Naive thymus-derived CD8-positive, alpha-beta T cell (primary cell): ENCODE measurements at regions not wholly inside any gene's neighbourhood (a gene's known extent, or its start where the extent isn't known, plus 50 kb on each side); places are given as distances from the start of the nearest gene placed in this dataset.

ENCODE experiments used
- ATAC-seq, 2 donors: fragments of 150-1000 bp; cut with Tn5 transposase in 1 of 2; sonication (Bioruptor Pico), chemical (Tn5 transposase) in 1 of 2; 1 replicate in 1 of 2; 2 replicates in 1 of 2; pipeline ENCODE4 v1.10.0; 2021; ENCODE audit warnings: mild to moderate bottlenecking in 2 of 2, moderate library complexity in 2 of 2
- POLR2A ChIA-PET: fragments of 350-600 bp; sonication (Branson Sonifier 250); formaldehyde crosslinking; loops from one replicate; lab custom pipeline; 2021; ENCODE audit warnings: antibody characterized with exemption; lab: Charles Lee
- DNase-seq, 10 donors: peaks; one replicate each; pipeline versions ENCODE4 v3.0.0 to v3.0.0-alpha.2; 2020 to 2022
- H3K27ac Mint-ChIP-seq, 10 donors: one replicate each; pipeline ENCODE4 v1.8.0; 2020 to 2022; ENCODE audit warnings: mild to moderate bottlenecking in 10 of 10, mixed read lengths in 10 of 10, moderate library complexity in 4 of 10, inconsistent platforms in 1 of 10
- H3K27me3 Mint-ChIP-seq, 5 donors: one replicate each; pipeline ENCODE4 v1.8.0; 2021 to 2022; ENCODE audit warnings: mixed read lengths in 5 of 5
- H3K36me3 Mint-ChIP-seq, 3 donors: one replicate each; pipeline ENCODE4 v1.8.0; 2020 to 2022; ENCODE audit warnings: mixed read lengths in 3 of 3, mild to moderate bottlenecking in 2 of 3, inconsistent platforms in 1 of 3
- H3K4me1 Mint-ChIP-seq, 4 donors: one replicate each; pipeline ENCODE4 v1.8.0; 2021 to 2022; ENCODE audit warnings: mixed read lengths in 4 of 4
- H3K4me3 Mint-ChIP-seq, 10 donors: one replicate each; pipeline ENCODE4 v1.8.0; 2020 to 2022; ENCODE audit warnings: mild to moderate bottlenecking in 10 of 10, mixed read lengths in 10 of 10, moderate library complexity in 6 of 10, inconsistent platforms in 1 of 10
- H3K9me3 Mint-ChIP-seq, 9 donors: one replicate each; pipeline ENCODE4 v1.8.0; 2020 to 2022; ENCODE audit warnings: mixed read lengths in 9 of 9, mild to moderate bottlenecking in 3 of 9, inconsistent platforms in 1 of 9, moderate library complexity in 1 of 9

DNA sequence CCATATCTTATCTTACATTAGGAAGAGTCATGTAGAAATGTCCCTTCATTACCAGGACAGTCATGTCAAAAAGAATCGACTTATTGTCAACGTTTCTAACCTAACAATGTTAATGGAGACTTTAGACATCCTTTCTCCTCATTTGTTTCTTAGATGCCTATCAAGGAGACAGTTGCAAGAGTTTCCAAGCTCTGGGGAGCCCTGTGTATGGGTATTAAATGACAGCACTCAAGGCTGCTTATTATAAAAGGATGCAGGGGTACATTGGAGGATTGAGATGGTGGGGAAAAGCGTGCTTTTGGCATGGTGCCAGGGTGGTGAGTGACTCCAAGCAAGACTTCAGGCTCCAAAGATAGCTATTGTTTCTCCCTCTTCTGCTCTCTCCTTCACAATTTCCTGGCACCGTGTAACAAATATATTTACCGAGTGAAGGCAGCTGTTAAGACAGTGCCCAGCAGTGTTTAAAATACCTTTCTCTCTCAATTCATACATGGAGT is 461.3 kb upstream of the CLINT1 start:
- Mint-ChIP-seq H3K36me3 (no peaks in the 10 kb centered on the region), H3K4me3 (no peak overlapping the region), H3K27ac (no peak overlapping the region), H3K27me3 (no peaks in the 10 kb centered on the region), H3K9me3 (no peaks in the 10 kb centered on the region), H3K4me1 (no peaks in the 10 kb centered on the region)
- DNase-seq (no peak), ATAC-seq (no peak)
- POLR2A ChIA-PET: no interaction called here

DNA sequence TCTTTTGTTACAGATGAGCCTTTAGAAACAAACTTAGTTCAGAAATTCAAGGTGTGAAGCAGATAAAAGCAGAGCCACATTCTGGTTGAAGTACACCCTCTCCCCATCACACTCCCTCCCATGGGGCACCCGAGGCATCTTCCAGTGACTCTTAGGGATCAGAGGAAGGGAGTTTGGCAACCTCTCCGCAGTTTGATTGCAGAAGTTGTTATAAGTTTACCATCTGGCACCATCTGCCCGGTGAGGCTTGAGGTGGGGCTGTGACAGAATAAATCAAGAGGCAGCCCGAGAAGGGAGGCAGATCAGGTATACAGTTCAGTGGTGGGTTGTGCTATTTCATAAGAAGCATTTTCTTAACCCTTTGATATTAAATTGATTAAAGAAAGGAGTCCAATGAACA is 458.6 kb upstream of the CLINT1 start:
- Mint-ChIP-seq H3K27ac (no peak overlapping the region), H3K9me3 (no peaks in the 10 kb centered on the region), H3K27me3 (no peaks in the 10 kb centered on the region), H3K4me1 (peaks cover 0 to 2% (median 0%) of the 10 kb centered on the region in 4 donors), H3K4me3 (no peak overlapping the region), H3K36me3 (peaks cover 0 to 2% (median 0%) of the 10 kb centered on the region in 3 donors)
- POLR2A ChIA-PET: no interaction called here
- DNase-seq (no peak), ATAC-seq (no peak)

DNA sequence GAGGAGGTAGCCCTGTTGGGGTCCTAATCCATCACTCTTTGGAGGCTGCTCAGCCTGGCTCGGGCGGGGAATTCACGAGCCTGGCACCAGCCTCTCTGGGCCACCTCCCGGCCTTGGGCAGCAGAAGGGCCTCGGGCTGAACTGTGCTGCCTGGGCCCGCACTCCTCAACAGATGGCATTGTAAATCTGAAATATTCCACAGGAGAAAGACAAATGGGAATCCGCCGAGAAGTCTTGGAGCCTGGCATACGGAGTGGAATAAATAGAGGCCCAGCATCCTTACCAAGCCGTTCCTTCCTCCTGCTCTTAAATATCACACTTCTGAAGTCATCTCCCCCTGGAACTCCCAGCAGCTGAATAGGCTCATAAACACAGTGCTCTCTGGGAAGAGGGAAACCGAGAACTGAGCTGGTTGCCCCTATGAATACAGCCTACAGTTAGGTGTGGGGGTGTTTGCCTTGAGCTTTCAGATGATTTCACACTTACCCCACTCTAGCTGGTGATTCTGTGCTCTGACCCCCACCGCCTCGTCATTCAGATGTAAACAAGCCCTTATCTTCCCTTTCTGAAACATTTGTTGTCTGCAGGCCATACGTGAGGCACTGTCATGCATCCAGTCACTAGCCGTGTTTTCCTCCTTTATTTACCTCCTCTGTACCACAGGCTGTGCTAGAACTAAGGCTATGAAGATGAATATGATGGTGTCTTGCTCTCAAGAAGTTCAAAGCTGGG is 455.0 kb upstream of the CLINT1 start:
- no peak for ATAC-seq
- Mint-ChIP-seq H3K27ac (no peak overlapping the region), H3K36me3 (peaks cover 0 to 2% (median 0%) of the 10 kb centered on the region in 3 donors), H3K27me3 (peaks cover 0 to 5% (median 0%) of the 10 kb centered on the region in 5 donors), H3K4me3 (no peak overlapping the region), H3K4me1 (peaks cover 0 to 6% (median 1%) of the 10 kb centered on the region in 4 donors), H3K9me3 (no peaks in the 10 kb centered on the region)
- no peak for DNase-seq
- POLR2A ChIA-PET: no interaction called here

DNA sequence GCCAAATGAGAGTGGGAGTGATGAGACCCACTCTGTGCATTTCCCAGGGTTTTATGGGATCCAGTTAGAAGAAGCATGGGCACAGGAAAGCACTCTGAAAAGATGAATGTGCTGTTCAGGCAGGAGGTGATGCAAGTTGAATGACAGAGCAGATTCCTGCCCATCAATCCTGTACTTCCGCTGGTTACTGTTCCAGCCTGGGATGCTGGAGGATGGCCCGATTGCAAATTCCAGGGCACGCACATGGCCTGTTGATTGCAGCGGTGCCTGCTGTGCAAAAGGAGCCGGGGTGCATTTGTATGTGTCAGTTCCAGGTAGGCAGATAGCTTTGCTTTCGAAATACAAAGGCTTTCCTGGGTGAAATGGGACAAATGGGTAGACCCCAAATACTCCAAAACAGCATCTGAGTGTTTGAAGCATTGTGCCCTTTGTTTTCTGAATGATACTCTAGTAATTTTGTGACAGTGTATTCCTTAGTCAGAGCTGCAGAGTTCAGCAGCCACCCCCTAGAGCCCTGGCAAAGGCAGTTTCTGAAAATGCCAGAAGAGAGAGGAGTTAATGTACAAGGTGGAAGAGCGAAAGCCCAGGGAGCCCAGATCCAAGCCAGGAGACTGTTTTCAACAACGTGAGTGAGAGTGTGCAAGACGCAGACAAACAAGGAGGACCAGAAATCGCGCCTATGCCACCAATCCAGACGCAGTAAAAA is 454.2 kb upstream of the CLINT1 start:
- POLR2A ChIA-PET: no interaction called here
- peaks cover 0 to 2% (median 0%) of the 10 kb centered on the region in 3 donors for H3K36me3 Mint-ChIP-seq
- ATAC-seq (no peak), DNase-seq (no peak)
- peak overlapping the region in 1 of 10 donors; percentile 2 for H3K27ac Mint-ChIP-seq
- H3K4me1 Mint-ChIP-seq: peaks cover 0 to 6% (median 1%) of the 10 kb centered on the region in 4 donors
- H3K4me3 Mint-ChIP-seq: no peak overlapping the region
- H3K27me3 Mint-ChIP-seq: peaks cover 0 to 12% (median 0%) of the 10 kb centered on the region in 5 donors
- H3K9me3 Mint-ChIP-seq: no peaks in the 10 kb centered on the region

DNA sequence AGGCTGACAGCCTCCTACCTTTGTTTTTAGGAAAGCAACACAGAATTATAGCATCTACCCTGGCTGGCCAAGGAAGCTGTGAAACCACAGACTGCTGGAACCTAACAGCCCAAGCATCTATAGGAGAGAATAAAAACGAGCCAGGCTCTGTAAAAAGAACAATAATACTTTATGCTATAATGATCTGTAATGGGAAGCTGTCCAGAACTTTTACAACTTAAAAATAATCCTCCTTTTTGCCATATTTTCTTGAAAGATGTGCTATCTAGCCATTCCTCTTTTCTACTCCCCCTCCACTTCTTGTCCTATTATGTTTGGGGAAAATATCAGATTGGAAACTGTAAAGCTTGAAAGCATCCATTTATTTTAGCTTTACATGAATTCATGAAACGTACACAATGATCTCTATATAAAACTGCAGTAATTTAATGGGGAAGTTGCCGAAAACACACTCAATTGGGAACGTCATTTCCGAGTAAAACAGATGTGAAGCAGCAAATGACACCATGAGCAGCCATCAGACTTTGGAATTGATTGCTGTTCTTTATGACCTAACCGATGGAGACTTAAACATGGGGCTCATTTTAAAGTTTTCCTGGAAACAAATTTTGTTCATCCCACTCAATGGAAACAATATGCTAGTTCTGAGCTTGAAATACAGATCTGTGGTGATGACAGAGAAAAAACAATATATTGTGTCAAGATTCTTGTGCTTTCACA is 450.3 kb upstream of the CLINT1 start:
- Mint-ChIP-seq H3K4me3 (no peak overlapping the region), H3K27me3 (peaks cover 0 to 14% (median 0%) of the 10 kb centered on the region in 5 donors), H3K27ac (no peak overlapping the region), H3K9me3 (no peaks in the 10 kb centered on the region), H3K4me1 (peaks cover 0 to 6% (median under 1%) of the 10 kb centered on the region in 4 donors), H3K36me3 (peaks cover 0 to 2% (median 0%) of the 10 kb centered on the region in 3 donors)
- POLR2A ChIA-PET: no interaction called here
- no peak for ATAC-seq
- no peak for DNase-seq

DNA sequence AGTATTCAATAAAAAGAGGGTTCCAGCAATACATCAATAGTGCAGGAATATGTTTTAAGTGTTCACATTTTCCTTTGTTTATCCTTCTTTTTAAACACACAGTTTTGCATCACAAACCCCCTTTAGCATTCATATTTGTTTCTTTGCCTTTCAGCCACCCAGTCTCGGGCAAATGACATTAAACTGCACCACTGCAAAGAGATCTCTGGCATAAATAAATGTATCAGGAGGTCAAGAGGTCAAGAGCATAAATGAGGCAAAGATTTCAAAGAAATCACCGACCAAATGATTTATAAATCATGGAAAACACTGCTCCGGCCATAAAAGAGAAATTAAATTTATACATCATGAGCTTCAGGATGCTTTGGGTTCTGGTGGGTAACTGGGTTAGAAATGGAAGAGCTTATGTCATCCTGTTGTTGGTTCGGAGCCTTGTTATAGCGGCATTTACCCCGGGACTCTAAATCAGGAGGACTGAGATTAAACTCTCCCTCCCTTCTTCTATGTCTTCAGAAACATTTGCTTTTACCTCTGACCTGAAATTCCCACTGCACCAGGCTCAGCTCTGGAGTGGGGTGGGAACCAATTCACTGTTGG is 449.6 kb upstream of the CLINT1 start:
- Mint-ChIP-seq H3K36me3 (peaks cover 0 to 2% (median 0%) of the 10 kb centered on the region in 3 donors), H3K27ac (no peak overlapping the region), H3K4me3 (no peak overlapping the region), H3K4me1 (peaks cover 0 to 6% (median 0%) of the 10 kb centered on the region in 4 donors), H3K27me3 (peaks cover 0 to 14% (median 0%) of the 10 kb centered on the region in 5 donors), H3K9me3 (no peaks in the 10 kb centered on the region)
- no peak for ATAC-seq
- POLR2A ChIA-PET: no interaction called here
- DNase-seq: no peak

DNA sequence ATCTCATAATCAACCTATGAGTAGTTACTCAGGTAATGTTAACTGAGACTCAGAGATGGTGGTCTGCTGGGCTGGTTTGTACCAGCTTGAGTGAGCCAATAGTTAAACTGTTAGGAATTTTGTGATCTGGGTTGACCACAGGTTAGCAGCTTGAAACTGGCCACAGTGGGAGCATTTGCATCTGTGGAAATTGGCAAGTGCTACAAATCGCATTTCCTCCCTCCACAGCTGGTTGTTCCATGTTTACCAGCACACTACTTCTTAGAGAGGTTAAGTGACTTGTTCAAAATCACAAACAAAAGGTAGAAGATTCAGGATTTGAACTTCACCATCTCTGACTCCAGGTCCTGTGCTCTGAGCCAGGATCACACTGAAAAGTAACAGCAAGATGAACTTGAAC is 446.9 kb upstream of the CLINT1 start:
- POLR2A ChIA-PET: no interaction called here
- no peak overlapping the region for H3K4me3 Mint-ChIP-seq
- H3K9me3 Mint-ChIP-seq: peaks cover 0 to 3% (median 0%) of the 10 kb centered on the region in 9 donors
- H3K36me3 Mint-ChIP-seq: no peaks in the 10 kb centered on the region
- DNase-seq: no peak
- H3K4me1 Mint-ChIP-seq: peaks cover 0 to 6% (median 0%) of the 10 kb centered on the region in 4 donors
- peaks cover 0 to 14% (median 0%) of the 10 kb centered on the region in 5 donors for H3K27me3 Mint-ChIP-seq
- ATAC-seq: no peak
- no peak overlapping the region for H3K27ac Mint-ChIP-seq

DNA sequence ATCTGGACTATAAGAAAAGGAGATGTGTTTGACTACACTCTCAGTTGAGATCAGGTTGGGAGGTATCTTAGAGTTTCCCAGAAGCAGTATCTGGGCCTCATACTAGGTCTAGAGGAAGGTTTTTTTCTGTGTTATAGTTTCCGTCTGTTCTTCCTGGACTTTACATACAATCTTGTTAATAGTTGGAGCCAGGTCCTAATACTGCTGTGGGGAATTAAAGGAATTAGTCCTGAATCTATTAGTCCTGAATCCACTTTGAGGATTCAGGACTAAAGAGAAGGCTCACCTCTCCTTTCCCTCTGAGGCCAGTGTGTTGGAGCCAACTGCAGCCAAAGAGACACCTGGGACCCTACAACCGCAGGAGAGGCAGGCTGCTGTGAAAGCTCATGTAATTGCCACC is 445.7 kb upstream of the CLINT1 start:
- no peaks in the 10 kb centered on the region for H3K36me3 Mint-ChIP-seq
- POLR2A ChIA-PET: no interaction called here
- peaks cover 0 to 3% (median 0%) of the 10 kb centered on the region in 9 donors for H3K9me3 Mint-ChIP-seq
- no peak overlapping the region for H3K4me3 Mint-ChIP-seq
- no peak for DNase-seq
- H3K4me1 Mint-ChIP-seq: no peaks in the 10 kb centered on the region
- no peak for ATAC-seq
- no peak overlapping the region for H3K27ac Mint-ChIP-seq
- peaks cover 0 to 14% (median 0%) of the 10 kb centered on the region in 5 donors for H3K27me3 Mint-ChIP-seq

DNA sequence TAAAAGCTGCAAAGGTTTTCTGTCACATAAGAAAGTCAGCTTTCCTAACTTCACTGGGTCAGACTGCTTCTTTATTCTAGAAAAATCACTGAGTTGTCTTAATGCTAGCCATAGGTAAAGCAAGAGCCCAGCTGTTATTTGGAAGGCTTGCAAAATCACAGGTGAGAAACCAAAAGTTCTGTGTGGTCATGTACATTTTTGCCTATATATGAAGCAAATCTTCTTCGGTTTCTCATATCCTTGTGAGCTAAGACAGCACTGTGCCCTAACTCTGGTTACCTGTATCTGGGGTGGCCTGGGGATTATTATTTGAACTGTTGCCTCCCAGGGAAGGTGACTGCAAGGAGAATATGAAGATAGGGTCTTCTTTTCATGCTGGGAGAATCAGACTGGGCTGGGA is 444.9 kb upstream of the CLINT1 start:
- POLR2A ChIA-PET: no interaction called here
- H3K9me3 Mint-ChIP-seq: peaks cover 0 to 3% (median 0%) of the 10 kb centered on the region in 9 donors
- peaks cover 0 to 10% (median 0%) of the 10 kb centered on the region in 5 donors for H3K27me3 Mint-ChIP-seq
- DNase-seq (no peak), ATAC-seq (no peak)
- no peaks in the 10 kb centered on the region for H3K4me1 Mint-ChIP-seq
- no peaks in the 10 kb centered on the region for H3K36me3 Mint-ChIP-seq
- H3K4me3 Mint-ChIP-seq: no peak overlapping the region
- H3K27ac Mint-ChIP-seq: no peak overlapping the region

DNA sequence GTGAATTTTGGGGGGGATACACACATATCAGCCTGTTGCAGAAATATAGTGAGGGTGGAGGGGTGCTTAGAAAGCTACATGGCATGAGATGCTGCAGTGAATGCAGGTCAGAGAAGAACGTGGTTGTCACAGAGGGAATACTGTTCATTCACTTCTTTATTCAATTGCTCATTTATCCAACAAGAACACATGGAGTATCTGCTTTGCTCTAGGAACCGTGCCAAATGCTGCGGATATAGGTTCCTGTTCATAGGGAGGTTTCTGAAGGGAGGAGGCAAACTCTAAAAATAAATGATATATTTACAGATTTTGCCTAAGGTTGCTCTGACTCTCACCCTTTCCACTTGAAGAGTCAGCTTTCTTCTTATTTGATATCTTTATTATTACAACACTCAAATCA is 444.3 kb upstream of the CLINT1 start:
- POLR2A ChIA-PET: no interaction called here
- peaks cover 0 to 3% (median 0%) of the 10 kb centered on the region in 5 donors for H3K27me3 Mint-ChIP-seq
- ATAC-seq: no peak
- no peaks in the 10 kb centered on the region for H3K36me3 Mint-ChIP-seq
- H3K4me1 Mint-ChIP-seq: no peaks in the 10 kb centered on the region
- no peak overlapping the region for H3K27ac Mint-ChIP-seq
- H3K4me3 Mint-ChIP-seq: no peak overlapping the region
- no peak for DNase-seq
- peaks cover 0 to 3% (median 0%) of the 10 kb centered on the region in 9 donors for H3K9me3 Mint-ChIP-seq

DNA sequence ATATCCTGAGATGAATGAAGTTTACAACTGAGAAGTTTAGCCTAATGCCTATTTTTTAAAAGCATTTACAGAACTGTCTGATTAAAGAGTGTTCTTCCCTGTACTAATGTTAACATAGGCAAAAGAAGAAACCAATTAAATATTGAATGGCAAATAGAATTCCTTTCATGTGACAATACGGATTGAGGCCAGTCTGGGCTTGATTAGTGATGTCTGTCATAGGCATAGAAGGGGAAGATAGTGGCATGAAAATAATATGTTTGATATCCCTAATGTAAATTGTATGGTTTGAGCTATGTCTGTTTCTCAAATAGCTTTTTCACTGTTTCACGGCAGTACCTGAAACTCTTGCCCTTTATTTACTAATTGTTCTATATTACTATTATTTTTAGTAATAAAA is 443.1 kb upstream of the CLINT1 start:
- peaks cover 0 to 4% (median 3%) of the 10 kb centered on the region in 3 donors for H3K36me3 Mint-ChIP-seq
- POLR2A ChIA-PET: no interaction called here

DNA sequence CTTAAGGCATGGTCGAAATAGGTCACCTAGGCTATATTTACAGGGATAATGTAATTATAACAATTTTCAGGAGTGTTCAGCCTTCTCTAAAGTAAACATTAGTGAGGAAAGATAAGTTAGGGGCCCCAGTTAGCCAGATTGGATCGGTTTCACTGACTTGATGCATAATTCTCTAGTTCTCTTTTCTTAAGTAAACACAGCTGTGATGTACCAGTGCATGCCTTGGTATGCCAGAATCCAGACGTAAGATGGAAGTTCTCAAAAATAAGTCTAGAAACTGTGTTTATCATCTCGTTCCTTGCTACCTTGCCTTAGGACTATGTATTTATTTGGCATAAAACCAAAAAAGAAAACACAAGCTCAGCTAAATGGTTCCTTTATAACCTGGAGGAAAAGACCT is 442.2 kb upstream of the CLINT1 start:
- H3K4me3 Mint-ChIP-seq: no peak overlapping the region
- H3K9me3 Mint-ChIP-seq: peaks cover 0 to 14% (median 8%) of the 10 kb centered on the region in 9 donors
- no peaks in the 10 kb centered on the region for H3K4me1 Mint-ChIP-seq
- DNase-seq (no peak), ATAC-seq (no peak)
- POLR2A ChIA-PET: no interaction called here
- peaks cover 0 to 10% (median 4%) of the 10 kb centered on the region in 3 donors for H3K36me3 Mint-ChIP-seq
- H3K27ac Mint-ChIP-seq: no peak overlapping the region
- no peaks in the 10 kb centered on the region for H3K27me3 Mint-ChIP-seq

More for the DNA sequence above, 443.1 kb upstream of the CLINT1 start:
- peaks cover 0 to 6% (median 2%) of the 10 kb centered on the region in 9 donors for H3K9me3 Mint-ChIP-seq
- H3K4me3 Mint-ChIP-seq: no peak overlapping the region
- H3K27me3 Mint-ChIP-seq: no peaks in the 10 kb centered on the region
- H3K4me1 Mint-ChIP-seq: no peaks in the 10 kb centered on the region
- no peak for DNase-seq
- H3K27ac Mint-ChIP-seq: no peak overlapping the region
- ATAC-seq: no peak
